ENCODE measurements at regions not wholly inside any gene's neighbourhood (a gene's known extent, or its start where the extent isn't known, plus 50 kb on each side); places are given as distances from the start of the nearest gene placed in this dataset.

DNA sequence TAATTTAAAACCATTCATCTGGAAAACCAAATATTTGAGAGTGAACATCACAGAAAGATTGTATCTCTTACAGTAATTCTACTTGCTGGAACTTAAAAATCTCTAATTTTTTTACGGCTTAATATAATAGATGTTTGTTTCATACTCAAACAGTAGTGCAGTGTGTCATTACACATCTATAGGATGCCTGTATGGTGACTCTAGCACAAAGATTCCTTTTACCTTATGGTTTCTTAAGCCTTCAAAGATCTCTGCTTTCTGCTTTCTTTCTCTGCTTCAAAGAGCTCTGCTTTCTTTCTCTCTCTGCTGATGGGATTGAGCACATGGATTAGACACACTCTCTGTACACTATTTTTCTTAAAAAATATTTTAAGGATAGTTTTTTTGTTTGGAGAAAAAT, 374.0 kb upstream of the CDH9 start:
- no peak for DNase-seq

DNA sequence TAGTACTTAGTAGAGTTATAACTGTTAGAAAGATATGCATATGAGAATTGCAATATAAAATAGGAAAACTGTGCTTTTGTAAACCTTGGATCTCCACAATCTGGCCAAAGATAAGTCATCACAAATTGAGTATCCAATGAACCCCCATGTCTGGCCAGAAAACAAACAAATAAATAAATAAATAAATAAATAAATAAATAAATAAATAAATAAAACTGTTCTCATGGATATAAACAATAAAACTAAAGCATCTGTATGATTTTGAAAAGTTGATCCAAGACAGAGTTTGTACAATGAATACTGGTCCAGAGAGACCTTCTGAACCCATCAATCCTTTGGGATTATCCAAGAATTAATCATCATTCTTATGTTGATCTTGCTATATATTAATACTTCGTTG, 367.6 kb upstream of the CDH9 start:
- DNase-seq = no peak

DNA sequence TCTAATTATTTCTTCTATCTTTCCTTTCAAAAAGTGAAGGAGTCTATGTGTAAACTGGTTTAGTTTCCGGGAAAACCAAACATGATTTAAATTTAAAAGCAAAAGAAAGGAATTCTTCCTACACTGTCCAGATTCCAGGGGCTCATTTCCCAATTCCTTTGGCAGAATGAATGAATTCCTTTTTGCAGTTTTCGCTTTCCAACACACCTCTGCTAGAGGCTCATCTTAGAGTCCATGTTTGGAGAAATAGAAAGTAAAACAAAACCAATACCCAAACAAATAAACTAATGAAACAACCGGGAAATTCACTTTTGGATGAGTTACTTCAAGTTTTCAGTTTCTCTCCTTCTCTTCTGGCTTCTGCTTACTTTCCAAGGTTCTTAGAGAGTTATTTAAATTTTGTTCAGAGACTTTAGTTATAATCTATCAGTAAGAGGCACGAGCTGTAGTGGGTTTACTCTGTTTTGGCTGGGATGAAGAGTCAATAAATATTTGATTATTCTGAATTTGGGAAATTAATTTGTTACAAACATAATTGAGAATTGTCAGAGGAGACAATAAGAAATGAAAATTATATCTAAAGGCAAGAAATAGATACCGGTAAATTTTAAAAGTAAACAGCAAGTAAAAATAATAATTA, 365.0 kb upstream of the CDH9 start:
- no peak for DNase-seq

DNA sequence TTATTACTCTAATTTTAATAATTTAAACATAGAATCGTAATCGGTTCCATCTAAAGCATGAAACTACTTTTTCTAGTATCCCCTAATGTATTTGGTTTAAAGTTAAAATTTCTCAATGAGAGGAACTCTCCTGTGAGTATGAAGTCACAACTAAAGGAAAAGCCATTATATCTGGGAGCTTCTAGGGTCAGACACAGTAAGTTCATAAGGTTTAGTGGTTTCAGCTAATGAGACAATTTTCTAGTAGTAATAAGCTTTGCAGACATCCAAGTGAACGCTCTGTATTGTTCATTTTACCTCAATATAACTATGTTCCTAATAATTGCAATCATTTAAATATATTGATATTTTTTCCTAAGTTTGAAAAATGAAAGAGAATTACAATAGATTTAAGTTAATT, 364.4 kb upstream of the CDH9 start:
- DNase-seq = no peak

DNA sequence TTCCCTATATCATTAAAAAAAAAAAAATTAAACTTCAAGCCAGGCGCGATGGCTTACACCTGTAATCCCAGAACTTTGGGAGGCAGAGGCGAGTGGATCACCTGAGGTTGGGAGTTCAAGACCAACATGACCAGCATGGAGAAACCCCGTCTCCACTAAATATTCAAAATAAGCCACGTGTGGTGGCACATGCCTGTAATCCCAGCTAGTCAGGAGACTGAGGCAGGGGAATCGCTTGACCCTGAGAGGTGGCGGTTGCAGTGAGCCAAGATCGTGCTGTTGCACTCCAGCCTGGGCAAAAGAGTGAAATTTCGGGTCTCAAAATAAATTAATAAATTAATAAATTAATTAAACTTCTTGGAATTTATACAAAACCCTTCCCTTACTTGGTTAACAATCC, 358.6 kb upstream of the CDH9 start:
- DNase-seq = no peak

DNA sequence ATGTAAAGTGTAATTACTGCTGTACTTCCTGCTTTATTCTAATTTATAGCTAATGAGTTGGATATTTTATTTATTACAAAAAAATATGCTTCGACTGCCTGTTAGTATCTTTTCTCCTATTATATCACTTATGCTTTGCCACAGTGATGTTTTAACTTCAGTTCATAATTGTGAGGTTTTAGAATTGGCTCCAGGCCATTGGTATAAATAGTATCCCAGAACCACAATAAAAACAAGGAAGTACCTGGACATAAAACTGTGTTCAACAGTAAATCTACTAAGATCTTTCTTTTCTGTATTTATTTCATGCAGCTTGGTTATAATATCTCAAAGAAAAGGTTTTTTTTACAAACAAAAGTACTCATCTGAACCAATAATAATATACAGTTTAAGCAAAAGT, 354.3 kb upstream of the CDH9 start:
- no peak for DNase-seq

DNA sequence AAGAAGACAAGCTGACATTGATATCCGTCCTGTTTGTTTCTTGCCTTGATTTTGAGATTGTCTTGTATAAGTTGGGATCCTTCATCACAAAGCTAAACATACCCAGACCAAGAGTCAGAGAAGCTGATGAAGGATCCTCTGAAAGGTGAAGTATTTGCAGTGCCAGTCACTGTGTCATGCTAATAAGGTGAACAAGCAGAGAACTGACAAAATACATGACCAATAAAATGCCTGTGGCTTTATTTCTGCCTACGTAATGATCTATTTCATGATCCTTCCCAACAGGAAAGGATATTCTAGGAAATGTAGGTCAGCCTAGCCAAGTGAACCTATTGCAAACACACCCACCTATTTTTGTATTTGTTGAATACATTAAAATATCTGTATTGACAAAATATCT, 351.3 kb upstream of the CDH9 start:
- DNase-seq = no peak

DNA sequence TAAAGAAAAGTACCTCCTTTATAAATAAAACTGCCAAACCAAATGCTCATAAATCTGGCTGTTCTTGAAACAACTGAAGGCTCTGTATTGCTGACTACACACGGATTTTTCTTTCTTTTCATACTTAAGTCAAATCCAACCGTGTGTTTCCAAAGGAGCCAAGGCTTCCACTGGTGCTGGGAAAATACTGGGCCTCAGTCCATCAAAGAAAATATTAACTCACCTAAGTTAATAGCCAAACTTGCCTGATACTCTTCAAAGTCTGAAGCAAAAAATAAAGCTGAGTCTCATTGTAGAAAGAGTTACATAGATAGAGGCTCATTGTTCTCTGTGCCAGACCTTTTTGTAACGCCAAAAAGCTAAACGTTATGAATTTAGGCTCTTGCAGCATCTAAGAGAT, 350.4 kb upstream of the CDH9 start:
- no peak for DNase-seq

DNA sequence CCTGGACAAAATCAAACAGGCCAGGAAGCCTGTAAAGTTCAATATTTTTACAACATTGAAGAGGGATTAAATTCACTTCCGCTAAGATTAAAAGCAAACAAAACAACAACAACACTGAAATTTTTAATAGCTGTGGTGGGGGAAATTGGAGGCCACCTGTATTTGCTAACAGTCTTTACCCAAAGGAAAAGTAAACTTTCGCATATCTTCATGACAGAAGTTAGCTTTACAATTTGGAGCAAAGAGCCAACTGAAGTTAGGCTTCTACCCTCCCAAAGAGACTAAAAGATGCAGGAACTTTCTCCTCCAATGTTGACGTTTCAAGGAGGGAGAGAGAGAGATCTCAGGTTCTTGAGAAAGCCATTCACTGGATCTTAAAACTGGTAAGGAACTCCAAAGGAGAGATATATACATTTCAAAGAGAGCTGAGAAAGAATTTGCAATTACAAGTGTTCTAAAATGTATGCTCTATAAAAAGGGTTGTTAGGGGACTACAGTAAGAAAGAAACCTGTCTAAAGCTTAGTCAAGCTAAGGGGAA, 349.2 kb upstream of the CDH9 start:
- DNase-seq = no peak

DNA sequence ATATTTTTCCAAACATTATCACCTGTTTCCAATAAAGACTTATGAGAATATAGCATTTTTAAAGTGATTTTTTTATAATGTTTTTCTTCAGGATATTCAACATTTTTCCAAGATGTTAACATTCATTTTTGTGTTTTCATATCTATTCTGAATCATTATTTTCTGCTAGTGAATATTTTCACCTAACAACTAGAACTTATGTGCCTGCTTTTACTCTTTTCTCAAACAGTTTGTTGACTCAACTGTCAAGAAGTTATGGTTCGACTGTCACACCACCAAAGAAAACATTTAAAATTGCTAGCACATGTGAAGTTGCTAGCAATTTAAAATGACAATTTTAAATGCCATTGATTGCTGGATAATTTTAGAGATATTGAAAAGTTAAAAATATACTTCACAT, 343.3 kb upstream of the CDH9 start:
- DNase-seq = no peak

DNA sequence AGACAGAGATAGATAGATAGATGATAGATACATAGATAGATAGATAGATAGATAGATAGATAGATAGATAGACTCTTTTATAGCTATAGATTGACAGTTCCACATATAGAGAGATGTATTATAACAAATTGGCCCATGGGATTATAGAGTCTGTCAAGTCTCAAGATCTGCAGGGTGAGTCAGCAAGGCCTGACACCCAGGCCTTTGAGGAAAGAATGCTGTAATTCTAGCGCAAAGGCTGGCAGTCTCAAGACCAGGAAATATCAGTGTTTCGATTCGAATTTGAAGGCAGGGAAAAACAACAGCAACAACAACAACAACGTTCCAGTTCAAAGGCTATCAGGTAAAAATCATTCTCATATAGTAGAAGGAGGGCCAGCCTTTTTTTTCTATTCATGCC, 339.2 kb upstream of the CDH9 start:
- DNase-seq = no peak

DNA sequence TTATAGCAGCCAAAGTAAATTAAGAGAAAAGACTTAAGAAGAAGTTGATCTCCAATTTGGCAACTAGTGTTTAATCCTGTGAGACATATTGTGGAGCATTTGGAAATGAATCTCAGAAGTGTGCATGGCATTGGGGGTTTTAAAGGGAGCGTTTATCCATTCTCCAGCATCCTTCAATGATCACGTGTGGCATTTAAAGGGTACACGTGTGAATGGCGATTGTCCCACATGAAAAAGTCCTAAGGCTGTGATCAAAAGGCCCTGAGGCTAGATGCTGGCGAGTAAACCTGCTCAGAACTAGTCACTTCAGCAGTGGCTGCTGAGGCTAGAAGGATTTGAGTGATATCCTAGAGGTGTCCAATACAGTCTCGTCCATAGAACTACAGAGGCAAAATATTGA, 315.6 kb upstream of the CDH9 start:
- no peak for DNase-seq

DNA sequence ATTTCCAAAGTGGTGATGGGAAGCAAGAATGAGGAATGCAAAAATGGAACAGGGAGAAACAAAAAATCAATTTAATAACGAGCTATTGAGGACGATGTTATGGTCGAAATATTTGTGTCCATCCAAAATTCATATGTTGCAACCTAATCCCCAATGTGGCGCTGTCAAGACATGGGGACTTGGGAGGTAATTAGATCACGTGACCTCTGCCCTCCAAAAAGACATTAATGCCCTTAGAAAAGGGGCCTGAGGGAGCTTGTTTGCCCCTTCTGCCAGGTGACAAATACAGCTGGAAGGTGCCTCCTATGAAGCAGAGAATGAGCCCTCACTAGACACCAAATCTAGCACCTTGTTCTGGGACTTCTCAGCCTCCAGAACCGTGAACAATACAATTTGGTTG, 315.2 kb upstream of the CDH9 start:
- DNase-seq = no peak

DNA sequence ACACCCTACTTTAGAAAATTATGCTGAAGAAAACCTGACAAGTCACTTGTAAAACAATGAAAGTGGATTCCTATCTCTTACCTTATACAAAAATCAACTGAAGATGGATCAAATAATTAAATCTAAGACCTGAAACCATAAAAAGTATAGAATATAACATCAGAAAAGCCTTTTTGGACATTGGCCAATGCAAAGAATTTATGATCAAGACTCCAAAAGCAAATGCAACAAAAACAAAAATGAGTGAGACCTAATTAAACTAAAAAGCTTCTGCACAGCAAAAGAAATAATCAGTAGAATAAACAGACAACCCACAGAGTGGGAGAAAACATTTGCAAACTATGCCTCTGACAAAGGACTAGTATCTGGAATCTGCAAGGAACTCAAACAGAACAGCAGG, 303.0 kb upstream of the CDH9 start:
- no peak for DNase-seq

DNA sequence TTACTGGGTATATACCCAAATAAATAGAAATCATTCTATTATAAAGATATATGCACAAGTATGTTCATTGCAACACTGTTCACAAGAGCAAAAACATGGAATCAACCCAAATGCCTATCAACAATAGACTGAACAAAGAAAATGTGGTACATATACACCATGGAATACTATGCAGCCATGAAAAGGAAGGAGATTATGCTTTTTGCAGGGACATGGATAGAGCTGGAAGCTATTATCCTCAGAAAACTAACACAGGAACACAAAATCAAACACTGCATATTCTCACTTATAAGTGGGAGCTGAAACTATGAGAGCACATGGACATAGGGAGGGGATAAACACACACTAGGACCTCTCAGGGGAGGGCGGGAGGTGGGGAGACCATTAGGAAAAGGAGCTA, 298.4 kb upstream of the CDH9 start:
- no peak for DNase-seq

DNA sequence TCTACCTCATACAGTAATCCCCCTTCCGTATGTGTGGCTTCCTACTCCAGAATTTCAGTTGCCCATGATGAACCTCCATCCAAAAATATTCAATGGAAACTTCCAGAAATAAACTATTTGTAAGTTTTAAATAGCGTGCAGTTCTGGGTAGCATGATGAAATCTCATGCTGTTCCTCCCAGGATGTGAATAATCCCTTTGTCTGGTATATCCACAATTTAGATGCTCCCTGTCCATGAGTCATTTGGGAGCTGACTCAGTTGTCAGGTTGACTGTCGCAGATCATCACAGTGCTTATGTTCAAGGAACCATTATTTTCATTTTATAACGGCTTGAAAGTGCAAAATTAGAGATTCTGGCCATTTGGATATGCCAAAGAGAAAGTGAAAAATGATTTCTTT, 290.1 kb upstream of the CDH9 start:
- no peak for DNase-seq

DNA sequence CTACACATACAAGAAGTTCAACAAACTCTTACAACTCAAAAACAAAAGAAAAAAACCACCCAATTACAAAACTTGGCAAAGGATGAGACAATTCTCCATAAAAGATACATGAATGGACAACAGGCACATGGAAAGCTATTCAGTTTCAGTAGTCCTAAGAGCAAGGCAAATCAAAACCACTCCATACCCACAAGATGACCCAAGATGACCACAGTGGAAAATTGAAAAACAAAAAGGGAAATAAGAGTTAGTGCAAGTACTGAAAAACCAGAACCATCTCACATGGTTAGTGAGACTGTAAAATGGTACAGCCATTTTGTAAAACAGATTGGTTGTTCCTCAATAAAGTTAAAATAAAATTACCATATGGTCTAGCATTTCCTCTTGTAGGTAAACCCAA, 287.1 kb upstream of the CDH9 start:
- DNase-seq = no peak

DNA sequence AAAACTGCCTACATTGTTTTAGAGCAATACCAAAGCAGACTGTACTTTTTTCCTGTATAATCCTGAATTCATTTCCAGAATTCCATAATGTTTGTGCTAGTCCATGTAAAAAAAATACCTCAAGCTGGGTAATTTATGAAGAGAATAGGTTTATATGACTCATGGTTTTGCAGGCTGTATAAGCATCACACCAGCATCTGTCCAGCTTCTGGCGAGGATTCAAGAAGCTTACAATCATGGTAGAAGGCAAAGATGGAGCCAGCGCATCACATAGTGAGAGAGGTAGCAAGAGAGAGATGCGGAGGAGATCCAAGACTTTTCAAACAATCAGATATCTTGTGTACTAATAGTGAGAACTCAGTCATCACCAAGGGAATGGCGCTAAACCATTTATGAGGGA, 280.3 kb upstream of the CDH9 start:
- DNase-seq = no peak

DNA sequence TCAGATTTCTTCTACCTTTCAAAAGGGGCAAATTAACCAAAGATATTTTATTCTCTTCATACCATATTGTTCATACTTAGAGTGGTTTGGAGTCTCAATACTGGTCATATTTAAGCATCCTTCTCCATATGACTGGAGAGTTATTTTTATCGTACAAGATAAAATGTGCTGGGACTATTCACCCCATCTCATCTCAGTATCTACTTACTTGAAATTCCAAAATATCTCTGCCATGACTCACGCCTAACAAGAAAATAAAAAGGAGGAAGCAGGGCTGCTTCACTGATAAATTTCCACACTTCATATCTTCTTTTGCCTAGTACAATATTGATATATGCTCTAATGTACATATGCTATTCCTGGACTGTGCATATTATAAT, 277.9 kb upstream of the CDH9 start:
- no peak for DNase-seq

DNA sequence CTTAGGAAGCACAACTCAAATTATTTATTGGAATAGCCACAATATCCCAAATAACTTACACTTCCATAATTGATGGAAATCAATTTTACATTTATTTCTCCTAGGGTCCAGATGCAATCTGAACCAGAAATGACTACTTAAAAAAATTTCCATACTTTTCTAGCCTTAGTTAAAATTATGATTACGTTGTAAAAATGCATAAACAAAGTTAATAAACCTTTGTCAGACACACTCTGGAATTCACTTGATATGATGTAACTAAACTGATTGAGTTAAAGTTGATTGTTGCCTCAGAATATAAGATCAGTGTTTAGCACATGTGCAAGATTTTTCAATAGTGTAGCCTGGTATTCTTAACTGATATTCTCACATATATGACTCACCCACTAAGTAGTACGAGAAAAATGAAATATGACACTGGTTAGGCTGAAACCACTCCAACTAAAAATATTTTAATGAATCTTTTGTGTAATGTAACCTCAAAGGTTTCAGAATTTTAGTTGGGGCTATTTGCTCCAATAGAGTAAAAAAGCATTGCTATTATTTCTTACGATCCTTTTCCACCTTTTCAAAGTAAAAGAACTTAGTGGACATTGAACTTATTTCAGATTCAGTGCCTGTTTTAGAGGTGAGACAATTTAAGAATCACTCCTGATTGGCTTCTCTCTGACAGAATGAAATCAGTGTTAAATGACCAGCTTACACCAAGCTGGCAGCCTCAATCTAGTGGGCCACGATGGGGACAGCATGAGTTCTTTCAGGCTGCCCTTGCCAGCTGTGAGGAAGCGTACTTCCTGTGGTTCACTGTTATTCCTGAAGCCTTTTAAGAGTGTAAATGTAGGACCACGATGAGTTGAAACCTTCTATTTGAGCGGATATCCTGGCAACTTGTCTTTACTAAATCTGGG, 277.2 kb upstream of the CDH9 start:
- no peak for DNase-seq

DNA sequence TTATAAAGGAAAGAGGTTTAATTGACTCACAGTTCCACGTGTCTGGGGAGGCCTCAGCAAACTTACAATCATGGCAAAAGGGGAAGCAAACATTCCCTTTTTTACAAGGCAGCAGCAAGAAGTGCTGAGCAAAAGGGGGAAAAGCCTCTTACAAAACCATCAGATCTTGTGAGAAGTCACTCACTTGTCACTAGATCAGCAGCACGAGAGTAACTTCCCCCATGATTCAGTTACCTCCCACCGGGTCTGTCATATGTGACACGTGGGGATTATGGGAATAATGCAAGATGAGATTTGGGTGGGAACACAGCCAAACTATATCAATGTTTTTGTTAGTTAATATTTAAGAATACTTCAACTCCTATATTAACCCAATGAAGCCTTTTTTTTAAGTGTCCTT, 275.2 kb upstream of the CDH9 start:
- no peak for DNase-seq

DNA sequence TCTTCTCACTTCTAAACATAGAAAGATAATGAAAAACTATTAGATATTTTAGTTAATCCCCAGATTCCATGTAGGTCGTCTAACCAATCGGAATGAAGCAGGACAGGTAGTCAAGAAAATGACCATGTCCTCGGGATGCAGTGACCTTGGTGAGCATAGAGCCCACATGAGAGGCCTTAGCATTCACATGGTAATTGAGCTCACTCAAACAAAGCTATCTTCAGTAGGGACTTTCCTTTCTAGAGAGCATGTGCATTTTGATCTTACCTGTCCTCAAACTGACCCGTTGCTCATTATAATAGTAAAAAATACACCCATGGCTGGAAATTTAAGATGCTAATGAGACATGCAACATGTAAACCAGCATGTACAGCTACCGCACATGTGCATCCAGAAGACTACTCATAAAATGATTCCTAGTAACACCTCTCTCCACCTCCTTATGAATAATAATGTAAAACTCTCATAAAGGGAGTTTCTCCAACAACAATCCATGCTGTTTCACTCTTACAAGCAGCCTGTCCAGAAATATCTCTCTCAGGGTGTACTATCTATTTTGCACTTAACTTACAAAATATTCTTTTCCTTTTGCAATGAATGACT, 274.0 kb upstream of the CDH9 start:
- DNase-seq = no peak

DNA sequence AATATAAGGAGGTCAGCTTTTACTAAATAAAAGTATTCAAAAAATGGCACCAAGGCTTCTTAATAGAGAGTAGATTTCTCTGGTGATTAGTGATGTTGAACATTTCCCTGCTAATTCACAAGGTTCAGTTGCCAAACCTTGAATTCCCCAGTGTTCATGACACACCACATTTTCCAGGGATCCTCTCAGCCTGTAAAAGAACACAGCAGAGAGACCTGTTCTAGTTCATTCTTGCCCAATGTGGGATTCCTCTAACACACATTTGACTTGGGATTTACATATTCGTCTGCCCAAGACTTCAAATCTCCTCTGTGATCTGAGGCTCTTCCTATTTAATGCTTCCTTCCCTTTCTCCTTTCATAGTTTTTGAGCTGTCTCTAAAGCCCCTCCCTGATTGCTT, 273.2 kb upstream of the CDH9 start:
- DNase-seq = no peak

DNA sequence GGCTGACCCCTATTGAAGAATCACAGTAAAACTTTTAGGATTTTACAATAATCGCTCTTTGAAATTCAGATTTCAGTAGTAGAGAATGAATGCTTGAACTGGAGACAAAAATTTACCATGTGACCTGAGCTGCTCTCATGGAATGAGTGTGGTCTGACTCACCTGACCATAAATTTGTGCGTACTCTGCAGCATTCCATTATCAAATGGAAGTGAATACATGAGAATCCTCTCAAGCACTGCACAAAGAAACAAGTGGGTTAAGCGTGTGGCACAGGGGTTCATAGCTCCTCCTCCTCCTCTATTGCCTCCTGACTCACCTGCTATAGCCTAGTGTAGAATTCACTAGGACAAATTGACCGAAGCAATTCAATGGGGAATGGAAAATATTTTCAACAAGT, 269.8 kb upstream of the CDH9 start:
- no peak for DNase-seq

All from effector CD8-positive, alpha-beta T cell (primary cell).